Neural cell (in vitro differentiated cells): ENCODE measurements at regions not wholly inside any gene's neighbourhood (a gene's known extent, or its start where the extent isn't known, plus 50 kb on each side); places are given as distances from the start of the nearest gene placed in this dataset.

Experiments
- EZH2 ChIP-seq: fragments of 200-600, 300-800 bp; shearing (Covaris generic), sonication (generic); IDR thresholded peaks from 2 replicates; pipeline ENCODE4 v1.6.1; 2014; ENCODE audit warnings: antibody characterized with exemption, low read length, borderline replicate concordance, mild to moderate bottlenecking; ENCODE audit not compliant: insufficient read depth, poor library complexity, severe bottlenecking
- POLR2AphosphoS5 ChIP-seq: IDR thresholded peaks from 2 replicates; pipeline ENCODE4 v1.6.1; 2012
- SMC3 ChIP-seq: fragments of 450-650 bp; conservative IDR thresholded peaks from 2 replicates; pipeline ENCODE4 v1.6.1; 2014; ENCODE audit warnings: antibody characterized with exemption, mild to moderate bottlenecking, moderate library complexity; ENCODE audit not compliant: poor library complexity
- TF ChIP-seq, protein P1 (sequence below): fragments of 450-650 bp; IDR thresholded peaks from 2 replicates; pipeline ENCODE4 v1.5.1; 2014; ENCODE audit warnings: antibody characterized with exemption, mild to moderate bottlenecking, moderate library complexity; ENCODE audit not compliant: poor library complexity, severe bottlenecking

GRCh38 chr1:22332424-22332717, 119.3 kb upstream of the ZBTB40 start:
- TF ChIP-seq, protein P1, sequence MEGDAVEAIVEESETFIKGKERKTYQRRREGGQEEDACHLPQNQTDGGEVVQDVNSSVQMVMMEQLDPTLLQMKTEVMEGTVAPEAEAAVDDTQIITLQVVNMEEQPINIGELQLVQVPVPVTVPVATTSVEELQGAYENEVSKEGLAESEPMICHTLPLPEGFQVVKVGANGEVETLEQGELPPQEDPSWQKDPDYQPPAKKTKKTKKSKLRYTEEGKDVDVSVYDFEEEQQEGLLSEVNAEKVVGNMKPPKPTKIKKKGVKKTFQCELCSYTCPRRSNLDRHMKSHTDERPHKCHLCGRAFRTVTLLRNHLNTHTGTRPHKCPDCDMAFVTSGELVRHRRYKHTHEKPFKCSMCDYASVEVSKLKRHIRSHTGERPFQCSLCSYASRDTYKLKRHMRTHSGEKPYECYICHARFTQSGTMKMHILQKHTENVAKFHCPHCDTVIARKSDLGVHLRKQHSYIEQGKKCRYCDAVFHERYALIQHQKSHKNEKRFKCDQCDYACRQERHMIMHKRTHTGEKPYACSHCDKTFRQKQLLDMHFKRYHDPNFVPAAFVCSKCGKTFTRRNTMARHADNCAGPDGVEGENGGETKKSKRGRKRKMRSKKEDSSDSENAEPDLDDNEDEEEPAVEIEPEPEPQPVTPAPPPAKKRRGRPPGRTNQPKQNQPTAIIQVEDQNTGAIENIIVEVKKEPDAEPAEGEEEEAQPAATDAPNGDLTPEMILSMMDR = no peak
- no peak for TF ChIP-seq POLR2AphosphoS5
- TF ChIP-seq EZH2 = no peak
- no peak for TF ChIP-seq SMC3
